ENCODE measurements at regions not wholly inside any gene's neighbourhood (a gene's known extent, or its start where the extent isn't known, plus 50 kb on each side); places are given as distances from the start of the nearest gene placed in this dataset.
"Not testable (repeated sequence)": the region's sequence is repeated elsewhere in the genome, so short reads cannot be mapped to it uniquely, and the experiment has no call there.

DNA sequence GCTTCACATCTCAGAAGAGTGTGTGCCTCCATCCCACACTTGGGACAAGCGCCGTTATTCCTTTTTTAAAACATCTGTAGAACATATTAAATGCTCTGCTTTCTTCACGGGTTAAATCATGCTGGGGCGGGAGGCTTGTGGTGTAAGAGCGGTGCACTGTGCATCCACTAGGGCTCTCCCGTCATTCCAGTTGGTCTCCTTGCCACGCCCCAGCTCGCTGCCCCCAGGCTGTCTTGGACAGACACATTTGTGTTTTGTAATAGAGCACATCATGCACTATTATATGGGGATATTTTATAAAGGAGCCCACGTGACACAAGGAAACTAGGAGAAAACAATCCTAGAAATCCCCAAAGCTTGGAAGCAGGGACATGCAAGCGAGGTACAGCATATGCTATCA, 87.7 kb upstream of the PLGLB2 start:
- not testable (repeated sequence) for TF ChIP-seq EP300 (IDR thresholded peaks at IDR 0.05; ENCODE audit: low read depth in 2 of 2, low read length in 2 of 2); EP300 (CRISPR knock-in tag; IDR thresholded peaks at IDR 0.05; ENCODE audit: borderline replicate concordance); TAF15 (IDR thresholded peaks at IDR 0.05; ENCODE audit: low read depth, low read length, poor library complexity, severe bottlenecking); JUN (CRISPR knock-in tag; IDR thresholded peaks at IDR 0.05)
- TF ChIP-seq, protein P1, sequence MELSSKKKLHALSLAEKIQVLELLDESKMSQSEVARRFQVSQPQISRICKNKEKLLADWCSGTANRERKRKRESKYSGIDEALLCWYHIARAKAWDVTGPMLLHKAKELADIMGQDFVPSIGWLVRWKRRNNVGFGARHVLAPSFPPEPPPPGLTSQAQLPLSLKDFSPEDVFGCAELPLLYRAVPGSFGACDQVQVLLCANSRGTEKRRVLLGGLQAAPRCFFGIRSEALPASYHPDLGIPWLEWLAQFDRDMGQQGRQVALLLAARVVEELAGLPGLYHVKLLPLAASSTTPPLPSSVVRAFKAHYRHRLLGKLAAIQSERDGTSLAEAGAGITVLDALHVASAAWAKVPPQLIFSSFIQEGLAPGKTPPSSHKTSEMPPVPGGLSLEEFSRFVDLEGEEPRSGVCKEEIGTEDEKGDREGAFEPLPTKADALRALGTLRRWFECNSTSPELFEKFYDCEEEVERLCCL (CRISPR knock-in tag; IDR thresholded peaks at IDR 0.05; ENCODE audit: borderline replicate concordance), result not testable (repeated sequence)
- TF ChIP-seq, protein P2, sequence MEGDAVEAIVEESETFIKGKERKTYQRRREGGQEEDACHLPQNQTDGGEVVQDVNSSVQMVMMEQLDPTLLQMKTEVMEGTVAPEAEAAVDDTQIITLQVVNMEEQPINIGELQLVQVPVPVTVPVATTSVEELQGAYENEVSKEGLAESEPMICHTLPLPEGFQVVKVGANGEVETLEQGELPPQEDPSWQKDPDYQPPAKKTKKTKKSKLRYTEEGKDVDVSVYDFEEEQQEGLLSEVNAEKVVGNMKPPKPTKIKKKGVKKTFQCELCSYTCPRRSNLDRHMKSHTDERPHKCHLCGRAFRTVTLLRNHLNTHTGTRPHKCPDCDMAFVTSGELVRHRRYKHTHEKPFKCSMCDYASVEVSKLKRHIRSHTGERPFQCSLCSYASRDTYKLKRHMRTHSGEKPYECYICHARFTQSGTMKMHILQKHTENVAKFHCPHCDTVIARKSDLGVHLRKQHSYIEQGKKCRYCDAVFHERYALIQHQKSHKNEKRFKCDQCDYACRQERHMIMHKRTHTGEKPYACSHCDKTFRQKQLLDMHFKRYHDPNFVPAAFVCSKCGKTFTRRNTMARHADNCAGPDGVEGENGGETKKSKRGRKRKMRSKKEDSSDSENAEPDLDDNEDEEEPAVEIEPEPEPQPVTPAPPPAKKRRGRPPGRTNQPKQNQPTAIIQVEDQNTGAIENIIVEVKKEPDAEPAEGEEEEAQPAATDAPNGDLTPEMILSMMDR (CRISPR knock-in tag; IDR thresholded peaks at IDR 0.05), result not testable (repeated sequence)
- TF ChIP-seq, protein P3, sequence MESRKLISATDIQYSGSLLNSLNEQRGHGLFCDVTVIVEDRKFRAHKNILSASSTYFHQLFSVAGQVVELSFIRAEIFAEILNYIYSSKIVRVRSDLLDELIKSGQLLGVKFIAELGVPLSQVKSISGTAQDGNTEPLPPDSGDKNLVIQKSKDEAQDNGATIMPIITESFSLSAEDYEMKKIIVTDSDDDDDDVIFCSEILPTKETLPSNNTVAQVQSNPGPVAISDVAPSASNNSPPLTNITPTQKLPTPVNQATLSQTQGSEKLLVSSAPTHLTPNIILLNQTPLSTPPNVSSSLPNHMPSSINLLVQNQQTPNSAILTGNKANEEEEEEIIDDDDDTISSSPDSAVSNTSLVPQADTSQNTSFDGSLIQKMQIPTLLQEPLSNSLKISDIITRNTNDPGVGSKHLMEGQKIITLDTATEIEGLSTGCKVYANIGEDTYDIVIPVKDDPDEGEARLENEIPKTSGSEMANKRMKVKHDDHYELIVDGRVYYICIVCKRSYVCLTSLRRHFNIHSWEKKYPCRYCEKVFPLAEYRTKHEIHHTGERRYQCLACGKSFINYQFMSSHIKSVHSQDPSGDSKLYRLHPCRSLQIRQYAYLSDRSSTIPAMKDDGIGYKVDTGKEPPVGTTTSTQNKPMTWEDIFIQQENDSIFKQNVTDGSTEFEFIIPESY (CRISPR knock-in tag; IDR thresholded peaks at IDR 0.05), result not testable (repeated sequence)
- TF ChIP-seq, protein P4, sequence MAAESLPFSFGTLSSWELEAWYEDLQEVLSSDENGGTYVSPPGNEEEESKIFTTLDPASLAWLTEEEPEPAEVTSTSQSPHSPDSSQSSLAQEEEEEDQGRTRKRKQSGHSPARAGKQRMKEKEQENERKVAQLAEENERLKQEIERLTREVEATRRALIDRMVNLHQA (CRISPR knock-in tag; IDR thresholded peaks at IDR 0.05), result not testable (repeated sequence)
